COR-L47 (cell line): ENCODE measurements at regions not wholly inside any gene's neighbourhood (a gene's known extent, or its start where the extent isn't known, plus 50 kb on each side); places are given as distances from the start of the nearest gene placed in this dataset.

ENCODE experiments used
- DNase-seq: peaks from one replicate; lab custom pipeline; 2025; lab: John Stamatoyannopoulos, UW

GRCh38 chr2:205902041-205902899 is 183.7 kb downstream of the INO80D start:
- DNase-seq, result no peak

- DNase-seq, result no peak
Observed at GRCh38 chr2:205901491-205901890, 184.5 kb downstream of the INO80D start.

- no peak for DNase-seq
Observed at GRCh38 chr2:205898744-205899143, 187.2 kb downstream of the INO80D start.

GRCh38 chr2:205895981-205896655 is 189.9 kb downstream of the INO80D start:
- DNase-seq, result no peak

DNA sequence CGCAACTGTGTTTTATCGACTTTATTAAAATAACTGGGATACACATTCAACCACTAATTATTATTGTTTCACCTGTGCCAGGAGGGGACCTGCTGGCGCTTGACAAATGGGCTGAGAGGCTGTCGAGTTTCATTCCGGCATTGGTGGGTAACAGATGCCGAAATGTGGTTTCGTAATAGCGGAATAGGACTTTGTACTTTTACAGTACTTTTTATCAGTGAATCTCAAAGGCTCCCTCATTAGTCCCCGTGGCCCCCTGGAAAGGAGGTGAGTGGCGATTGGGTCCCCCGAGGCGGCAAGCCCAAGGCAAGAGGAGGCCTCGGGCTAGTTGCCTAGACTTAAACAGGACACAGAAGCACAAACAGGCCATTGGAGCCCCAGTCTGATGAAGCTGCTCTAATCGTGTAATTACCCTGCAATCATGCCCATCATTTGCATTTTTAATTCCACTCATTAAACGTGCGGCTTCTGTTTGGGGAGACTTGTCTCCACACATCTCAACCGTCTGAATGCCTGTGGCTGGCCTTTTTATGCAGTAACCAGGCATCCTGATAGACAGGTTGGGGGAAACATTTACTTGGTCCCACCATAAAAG is 193.2 kb downstream of the INO80D start:
- DNase-seq, result peak; percentile 13

GRCh38 chr2:205892251-205892655 is 193.7 kb downstream of the INO80D start:
- peak; percentile 87 for DNase-seq

DNA sequence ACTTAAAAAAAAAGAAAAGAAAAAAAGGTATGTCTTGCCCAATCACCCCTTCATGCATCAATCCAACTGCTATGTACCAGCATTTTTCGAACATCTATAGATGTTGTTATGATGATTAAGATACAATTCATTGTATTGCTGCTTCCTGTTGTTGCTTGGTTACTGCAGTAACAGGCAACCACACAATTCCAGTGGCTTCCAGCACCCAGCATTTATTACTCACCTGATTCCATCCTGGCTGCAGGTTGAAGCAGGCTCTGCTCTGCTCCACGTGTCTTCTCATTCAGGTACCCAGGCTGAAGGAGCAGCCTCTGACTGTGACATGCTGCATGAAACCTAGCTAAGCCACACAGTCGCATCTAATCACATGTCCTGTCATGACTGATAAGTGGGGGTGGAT is 196.9 kb downstream of the INO80D start:
- no peak for DNase-seq

DNA sequence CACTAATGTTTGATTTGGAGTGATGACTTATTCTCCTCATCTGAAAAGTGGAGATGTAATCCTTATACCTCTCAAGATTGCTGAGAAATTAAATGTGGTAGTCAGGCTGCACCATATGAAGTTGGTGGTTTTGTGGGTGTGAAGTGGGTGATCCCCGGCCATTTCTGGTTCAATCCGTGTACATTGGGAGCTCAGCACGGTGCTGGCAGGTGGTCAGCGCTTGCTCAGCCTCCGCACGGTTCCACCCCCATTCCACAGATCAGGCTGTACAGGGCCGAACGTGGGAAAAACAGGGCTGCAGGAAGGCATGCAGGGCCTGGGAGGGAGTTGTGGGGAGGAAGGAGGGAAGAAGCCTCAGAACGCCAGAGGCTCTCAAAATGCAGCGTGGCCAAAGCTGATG is 198.3 kb downstream of the INO80D start:
- no peak for DNase-seq

GRCh38 chr2:205885492-205886099 is 200.4 kb downstream of the INO80D start:
- peak; percentile 41 for DNase-seq

GRCh38 chr2:205883965-205884364 is 201.7 kb downstream of the NRP2 start:
- DNase-seq, result no peak

DNA sequence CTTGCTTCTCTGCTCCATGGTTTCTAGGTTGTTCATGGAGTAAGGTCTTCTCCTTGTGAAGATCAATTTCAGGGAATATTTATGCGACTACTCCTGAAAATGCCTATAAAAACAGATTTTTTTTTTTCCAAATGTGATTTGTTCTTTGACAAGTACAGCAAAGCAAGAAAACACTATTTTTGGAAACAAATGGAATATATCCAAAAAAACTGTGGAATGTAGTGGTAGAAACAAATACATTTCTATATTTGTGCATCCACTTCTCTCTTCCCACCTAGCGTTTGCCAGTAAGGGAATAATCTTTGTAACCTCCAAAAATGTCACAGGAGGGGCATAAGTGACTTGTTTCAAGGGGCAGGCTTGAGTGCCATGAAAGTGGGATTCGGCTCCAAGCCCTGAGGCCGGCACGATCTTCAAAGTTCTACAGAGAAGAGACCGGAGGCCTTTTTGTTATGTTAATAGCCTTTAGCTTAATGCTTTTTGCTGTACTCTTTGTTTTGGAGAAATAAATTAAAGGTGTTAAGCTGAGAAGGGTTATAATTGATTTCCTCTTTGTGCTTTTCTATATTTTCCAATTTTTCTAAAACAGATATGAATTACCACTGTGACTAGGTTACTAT is 200.6 kb downstream of the NRP2 start:
- no peak for DNase-seq

DNA sequence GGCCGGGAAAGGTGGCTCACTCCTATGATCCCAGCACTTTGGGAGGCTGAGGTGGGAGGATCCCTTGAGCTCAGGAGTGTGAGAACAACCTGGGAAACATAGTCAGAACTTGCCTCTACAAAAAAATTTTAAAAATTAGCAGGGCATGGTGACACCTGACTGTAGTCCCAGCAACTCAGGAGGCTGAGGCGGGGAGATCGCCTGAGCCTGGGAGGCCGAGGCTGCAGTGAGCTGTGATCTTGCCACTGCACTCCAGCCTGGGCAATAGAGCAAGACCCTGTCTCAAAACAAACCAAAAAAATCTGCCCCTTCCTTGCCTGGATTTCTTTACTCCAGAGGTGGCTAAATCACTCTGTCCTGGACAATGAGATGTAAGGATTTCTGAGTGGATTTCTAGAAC is 197.7 kb downstream of the NRP2 start:
- DNase-seq, result no peak

- no peak for DNase-seq
Observed at GRCh38 chr2:205878999-205879762, 196.9 kb downstream of the NRP2 start.

DNA sequence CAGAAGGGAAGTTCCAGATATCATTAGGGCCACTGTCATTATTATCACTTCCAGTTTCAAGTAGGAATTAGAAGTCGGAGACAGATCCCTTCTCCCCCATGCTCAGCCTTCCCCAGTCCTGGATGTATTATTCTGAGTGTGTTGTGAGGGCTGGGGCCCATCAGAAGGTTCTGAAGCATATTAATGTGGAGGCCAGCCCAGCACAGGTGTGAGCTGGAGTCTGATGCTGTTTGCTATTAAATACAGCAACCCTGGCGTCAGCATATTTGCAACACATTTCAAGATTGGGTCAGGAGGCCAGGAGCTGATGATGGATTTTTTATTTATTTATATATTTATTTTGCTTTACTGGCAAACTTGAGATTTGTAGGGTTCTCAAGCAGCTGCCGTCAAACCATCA is 195.2 kb downstream of the NRP2 start:
- DNase-seq, result no peak

GRCh38 chr2:205876127-205876526 is 193.8 kb downstream of the NRP2 start:
- DNase-seq, result no peak

GRCh38 chr2:205872716-205873115 is 190.4 kb downstream of the NRP2 start:
- DNase-seq, result no peak

DNA sequence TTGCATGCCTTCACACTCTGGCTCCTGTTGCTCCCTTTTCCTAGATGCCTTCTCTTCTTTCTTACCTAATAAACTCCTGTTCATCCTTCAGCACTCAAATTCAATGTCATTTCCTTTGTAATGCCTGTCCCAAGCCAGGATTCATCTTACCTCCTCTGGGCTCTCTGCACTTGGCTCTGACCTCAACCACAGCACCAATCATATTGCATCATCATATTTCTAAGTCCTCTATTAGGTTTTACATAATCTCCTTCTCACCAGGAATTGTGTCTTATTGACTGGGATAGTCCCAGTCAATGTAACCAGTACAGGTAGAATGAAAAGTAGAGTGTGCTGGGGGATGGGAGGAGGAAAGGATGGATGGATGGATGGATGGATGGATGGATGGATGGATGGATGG is 187.1 kb downstream of the NRP2 start:
- DNase-seq, result no peak

- DNase-seq, result no peak
Observed at GRCh38 chr2:205868773-205869333, 186.6 kb downstream of the NRP2 start.

DNA sequence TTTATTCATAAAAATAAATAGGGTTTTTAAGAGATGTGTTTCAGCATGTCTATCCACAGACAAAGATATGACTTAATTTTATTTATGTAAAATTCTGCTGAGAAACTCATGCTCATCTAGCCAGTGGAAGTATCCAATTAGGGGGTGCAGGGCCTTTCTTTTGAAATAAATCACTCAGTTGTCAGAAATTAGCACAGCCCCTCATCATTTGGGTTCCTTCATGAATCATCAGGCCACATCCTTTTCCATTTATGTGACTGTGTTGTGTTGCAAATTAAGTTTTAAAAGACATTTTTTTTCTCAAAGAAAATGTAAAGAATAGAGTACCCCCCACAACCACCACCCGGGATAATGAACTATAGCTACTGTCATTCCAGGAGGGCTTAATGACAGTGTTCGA is 185.8 kb downstream of the NRP2 start:
- no peak for DNase-seq

- no peak for DNase-seq
Observed at GRCh38 chr2:205867371-205867770, 185.1 kb downstream of the NRP2 start.

GRCh38 chr2:205865905-205866441 is 183.7 kb downstream of the NRP2 start:
- peak; percentile 92 for DNase-seq
